ENCODE measurements at regions not wholly inside any gene's neighbourhood (a gene's known extent, or its start where the extent isn't known, plus 50 kb on each side); places are given as distances from the start of the nearest gene placed in this dataset.
"Not testable (repeated sequence)": the region's sequence is repeated elsewhere in the genome, so short reads cannot be mapped to it uniquely, and the experiment has no call there.

DNA sequence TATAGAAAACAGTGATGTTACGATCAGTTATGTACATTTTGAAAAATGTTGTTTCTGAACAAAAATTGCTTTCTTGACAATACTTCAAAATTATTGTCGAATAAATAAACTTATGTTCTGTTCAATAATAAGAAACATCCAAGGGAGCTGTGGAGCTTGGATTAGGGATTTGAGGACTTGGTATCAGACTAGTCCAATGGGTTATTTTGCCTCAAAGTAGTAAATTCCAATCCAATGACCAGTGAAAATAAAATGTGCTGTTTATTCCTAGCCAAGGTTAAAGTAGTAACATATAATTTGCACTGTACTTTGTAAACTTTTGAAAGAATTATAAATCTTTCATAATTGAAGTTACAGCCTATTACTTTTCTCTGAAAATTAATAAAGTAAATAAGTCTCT lies 79.1 kb upstream of the IVNS1ABP start:
- DNase-seq, result no peak

DNA sequence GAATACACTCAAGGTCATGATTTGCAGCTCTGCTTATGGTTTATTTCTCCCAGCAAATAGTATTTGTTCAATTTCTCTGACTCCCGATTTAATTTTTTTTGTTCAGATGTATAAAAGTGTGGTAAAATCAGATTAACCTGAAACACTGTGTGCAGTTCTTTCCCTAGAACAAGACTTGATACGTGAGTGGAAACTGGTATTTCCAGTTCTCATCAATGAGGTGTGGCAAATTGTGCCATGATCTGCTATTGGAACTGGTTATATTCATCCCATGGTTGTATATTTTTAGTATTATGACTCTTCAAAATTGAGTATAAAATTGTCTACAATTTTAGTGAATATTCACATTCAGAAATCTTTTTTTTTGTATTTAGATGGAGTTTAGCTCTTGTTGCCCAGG lies 76.8 kb upstream of the IVNS1ABP start:
- no peak for DNase-seq

DNA sequence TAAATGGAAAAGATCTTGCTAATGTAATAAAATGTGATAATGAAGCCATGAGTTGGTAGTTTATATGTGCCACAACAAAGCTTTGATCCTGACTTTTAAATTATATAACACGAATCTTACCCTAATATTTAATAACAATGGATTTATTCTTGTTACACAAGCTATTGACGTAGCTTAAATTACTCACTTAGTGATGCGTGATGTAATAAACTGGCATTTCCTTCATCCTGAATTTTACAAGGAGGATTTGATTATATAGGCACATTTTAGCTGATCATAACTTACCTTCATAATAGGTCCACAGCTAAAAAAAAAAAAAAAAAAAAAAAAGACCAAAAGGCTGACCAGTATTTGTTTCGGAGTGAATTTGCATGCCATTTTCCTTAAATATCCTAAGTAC lies 76.2 kb upstream of the IVNS1ABP start:
- DNase-seq, result no peak

DNA sequence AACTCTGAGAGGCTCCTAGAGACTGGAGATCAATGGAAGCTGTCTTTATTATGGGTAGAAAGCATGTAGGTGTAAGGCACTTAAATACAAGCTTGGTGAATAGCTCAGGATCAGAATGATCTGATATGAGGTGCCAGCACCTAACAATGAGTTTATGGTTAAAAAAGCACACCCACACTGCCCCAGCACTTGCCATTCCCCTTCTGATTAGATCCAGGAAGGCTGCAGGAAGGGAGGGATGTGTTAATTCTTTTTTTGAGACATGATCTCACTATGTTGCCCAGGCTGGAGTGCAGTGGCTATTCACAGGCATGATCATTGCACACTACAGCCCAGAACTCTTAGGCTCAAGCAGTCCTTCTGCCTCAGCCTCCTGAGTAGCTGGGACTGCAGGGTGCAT lies 71.8 kb upstream of the IVNS1ABP start:
- no peak for DNase-seq

DNA sequence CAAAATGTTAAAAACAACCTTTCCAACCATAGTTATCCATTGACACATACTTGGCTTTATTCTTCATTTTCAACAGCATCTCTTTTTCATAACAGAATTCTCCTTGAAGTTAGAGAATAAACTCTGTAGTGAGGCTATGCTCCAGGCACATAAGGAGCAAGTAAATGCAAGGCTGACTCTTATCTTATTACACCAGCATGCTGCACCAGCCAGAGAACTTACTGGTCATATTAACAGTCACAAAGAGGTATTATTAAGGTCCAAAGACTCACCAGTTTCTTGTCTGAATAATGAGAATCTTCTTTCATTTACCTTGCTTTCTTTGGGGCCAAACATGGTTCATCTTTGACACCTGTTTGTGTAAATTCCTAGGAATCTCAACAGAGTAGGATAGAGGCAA lies 71.3 kb upstream of the IVNS1ABP start:
- no peak for DNase-seq

DNA sequence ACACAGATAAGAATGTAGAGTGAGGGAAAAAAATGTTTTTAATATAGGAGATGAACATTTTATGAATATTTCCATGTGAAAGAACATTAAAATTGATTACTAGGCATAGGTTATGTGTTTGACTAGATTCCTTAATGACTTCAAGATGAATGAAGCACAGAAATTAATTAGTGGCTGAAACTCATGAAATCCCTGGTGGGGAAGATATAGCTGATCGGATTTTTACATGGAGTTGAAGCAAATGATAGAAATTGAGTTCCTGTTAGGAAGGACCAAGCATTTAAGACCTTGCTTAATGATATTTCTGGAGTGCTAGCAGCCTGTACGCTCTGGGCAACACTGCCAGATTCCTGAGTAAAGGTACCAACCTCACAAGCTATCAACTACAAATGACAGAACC lies 68.9 kb upstream of the IVNS1ABP start:
- no peak for DNase-seq

DNA sequence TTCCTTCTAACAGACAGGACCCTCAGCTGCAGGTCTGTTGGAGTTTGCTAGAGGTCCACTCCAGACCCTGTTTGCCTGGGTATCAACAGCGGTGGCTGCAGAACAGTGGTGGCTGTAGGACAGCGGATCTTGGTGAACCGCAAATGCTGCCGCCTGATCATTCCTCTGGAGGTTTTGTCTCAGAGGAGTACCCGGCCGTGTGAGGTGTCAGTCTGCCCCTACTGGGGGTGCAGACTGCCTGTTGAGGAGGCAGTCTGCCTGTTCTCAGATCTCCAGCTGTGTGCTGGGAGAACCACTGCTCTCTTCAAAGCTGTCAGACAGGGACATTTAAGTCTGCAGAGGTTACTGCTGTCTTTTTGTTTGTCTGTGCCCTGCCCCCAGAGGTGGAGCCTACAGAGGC lies 66.8 kb upstream of the IVNS1ABP start:
- DNase-seq, result not testable (repeated sequence)

DNA sequence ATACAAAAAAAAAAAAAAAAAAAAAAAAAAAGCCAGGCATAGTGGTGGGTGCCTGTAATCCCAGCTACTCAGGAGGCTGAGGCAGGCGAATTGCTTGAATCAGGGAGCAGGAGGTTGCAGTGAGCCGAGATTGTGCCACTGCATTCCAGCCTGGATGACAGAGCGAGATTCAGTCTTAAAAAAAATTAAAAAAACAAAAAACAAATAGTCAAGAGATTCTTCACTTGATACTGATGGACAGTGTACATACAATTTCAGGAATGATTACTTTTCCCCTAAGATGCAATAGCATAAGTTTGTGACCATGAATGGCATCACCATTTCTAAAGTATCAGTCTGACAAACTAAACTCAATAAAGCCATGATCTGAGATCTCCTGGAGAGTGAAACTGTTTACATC lies 60.8 kb upstream of the IVNS1ABP start:
- DNase-seq, result no peak

DNA sequence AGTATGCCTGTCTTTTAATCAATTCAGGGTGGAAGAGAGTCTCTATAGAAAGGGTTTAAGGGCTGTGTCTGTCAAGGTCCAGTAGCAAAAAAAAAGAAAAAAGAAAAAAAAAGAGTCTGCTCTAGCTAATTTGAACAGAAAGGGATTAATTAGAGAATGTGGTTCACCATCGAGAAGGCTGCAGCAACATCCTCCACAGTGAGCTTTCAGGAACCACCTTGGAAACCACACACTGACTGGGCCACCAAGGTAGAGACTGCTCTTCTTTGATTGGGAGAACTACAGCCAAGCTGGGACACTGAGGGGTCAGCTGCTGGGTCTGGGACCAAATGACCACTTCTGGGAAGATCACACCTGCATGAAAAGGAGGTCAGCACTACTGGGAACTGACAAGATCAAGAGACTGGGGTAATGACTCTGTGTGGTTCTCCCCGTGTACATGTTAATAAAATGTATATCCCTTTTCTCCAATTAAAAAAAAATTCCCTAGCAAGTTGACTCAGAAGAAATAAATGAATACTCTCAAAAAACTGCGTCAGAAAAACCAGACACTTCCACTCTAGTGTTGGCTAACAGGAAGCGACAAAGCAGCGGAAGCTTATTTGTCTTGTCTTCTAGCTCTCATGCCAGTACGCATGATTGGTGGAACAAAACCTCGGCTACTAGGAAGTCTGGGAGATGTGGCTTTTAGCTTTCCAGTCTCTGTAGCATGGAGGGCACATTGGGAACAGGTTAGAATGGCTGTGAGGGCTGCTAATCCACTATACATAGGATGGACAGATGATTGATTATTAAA lies 60.0 kb upstream of the IVNS1ABP start:
- no peak for DNase-seq

DNA sequence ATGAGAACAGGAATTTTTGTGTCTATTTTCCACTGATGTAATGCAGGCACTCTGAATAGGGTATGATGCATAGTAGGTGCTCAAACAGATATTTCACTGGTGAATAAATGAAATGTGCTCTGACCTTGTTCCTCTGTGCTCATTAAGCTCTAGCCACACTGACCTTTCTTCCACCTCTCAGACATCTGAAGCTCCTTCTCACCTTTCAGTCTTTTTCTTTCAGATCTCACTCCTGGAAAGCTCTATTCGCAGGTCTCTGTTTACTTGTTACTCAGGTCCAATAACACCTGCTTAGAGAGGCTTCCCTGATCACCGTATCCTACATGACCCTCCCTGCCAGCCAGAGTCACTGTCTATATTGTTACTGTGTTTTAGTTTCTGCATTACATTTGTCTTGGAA lies 59.2 kb upstream of the IVNS1ABP start:
- DNase-seq, result no peak

DNA sequence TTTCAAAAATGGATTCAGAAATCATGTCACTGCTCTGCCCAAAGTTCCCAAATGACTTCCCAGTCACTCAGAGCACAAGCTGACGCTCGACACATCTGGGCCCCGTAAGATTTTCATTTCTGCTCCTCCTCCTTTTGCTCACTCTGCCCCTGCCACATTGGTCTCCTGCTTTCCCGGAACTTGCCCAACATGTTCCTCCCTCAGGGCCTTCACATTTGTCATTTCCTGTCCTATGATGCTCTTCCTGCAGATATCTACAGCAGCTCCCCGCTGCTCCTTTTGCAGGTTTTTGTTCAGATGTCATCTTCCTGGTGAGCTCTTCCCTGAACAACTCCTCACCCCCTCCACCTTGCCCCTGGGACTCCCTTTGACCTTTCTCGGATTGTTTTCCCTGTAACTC lies 58.5 kb upstream of the IVNS1ABP start:
- no peak for DNase-seq

DNA sequence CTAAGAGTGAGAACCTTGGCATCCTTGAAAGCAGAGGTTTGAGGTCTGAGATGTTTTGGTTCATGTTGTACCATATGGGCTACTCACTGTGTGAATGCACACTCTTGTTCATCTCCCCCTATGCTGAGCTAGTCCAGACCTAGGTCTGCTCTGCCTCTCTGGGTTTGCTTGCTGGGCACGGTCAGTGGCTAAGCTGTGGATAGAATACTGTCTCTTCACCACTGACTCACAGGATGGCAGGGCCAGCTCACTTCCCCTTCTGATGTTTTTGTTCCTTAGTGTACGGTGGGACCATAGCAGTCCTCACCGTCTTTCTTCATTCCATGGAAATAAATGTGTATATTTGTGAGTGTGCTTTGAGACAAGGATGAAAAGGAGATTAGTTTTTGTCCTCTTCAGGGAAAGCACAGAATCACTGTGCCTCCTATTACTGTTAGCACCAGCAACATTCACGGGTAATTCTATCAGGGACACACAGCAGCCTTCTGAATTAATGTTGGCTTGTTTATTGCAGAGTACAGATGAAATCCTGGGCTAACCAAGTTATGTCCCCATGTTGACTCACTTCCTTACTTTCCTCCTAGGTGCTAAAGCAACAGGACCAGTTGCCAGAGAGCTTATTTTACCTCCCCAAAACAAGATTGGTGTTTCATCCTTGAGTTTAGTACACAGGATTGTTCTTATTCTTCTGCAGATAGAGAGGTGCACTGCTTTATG lies 56.9 kb upstream of the IVNS1ABP start:
- DNase-seq, result no peak

DNA sequence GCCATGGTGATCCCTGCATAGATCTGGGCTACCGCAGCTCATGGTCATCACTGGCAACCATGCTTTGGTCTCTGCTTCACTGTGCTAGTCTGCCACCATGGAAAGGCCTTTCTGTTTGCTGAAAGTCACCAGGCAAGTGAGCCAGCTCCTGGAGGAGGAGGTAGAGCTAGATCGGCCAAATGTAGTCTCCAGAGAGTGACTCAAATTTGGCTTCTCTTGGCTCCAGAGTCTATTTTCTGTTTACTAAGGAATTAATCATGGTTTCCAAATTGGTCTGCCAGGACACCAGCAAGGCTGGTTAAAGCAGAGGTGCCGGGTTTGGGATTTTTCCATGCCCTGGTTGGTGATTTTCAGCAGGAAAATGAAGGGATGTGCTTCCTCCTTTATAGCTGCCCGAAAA lies 52.7 kb upstream of the IVNS1ABP start:
- DNase-seq, result no peak

DNA sequence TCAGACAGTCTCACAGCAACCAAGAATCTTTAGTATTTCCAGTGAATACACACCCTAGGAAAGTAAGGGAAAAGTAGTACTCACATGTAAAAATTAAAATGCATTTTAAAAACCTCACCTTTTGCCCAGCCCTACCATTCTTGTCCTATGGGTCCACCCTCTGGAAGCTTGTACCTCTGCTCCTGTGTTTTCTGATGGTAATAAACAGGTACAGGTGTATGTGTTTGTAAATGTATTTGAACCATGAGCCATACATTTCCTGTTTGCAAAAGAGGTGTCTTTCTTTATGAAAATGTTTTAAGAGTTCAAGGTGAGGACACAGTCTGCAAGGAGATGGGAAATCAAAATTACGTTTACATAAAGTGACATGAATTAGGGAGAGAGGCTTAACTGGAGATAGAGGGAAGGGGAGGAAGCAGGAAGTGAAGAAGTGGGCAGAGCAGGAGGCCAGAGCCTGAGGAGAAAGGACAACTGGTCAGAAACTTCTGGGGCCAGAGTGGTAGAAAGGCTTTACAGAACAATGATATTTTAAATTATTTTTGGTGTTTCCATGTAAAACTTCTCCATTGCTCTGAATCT lies 52.0 kb upstream of the IVNS1ABP start:
- no peak for DNase-seq

DNA sequence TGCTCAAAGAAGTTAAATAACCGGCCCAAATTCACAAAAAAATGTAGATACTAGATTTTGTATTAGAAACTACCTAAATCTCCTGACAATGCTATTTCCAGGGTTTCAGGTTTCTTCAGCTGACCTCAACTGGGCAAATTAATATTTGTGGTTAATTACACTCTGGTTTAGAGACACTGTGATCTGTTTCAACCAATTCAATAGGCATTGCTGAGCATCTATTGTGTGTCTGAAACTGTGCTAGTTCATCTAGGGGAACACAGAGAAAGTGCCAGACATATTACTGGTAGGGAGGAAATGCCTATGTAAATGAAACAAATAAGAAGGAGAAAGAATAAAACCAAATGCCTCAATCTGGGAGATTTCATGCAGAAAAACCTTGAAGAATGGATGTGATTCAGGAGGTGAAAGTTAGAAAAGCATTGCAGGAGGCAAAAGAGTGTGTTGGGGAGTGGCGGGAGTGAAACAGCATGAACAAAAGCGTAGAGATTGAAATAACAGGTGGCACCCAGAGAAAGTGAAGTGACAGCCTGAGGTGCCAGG lies 51.3 kb upstream of the IVNS1ABP start:
- no peak for DNase-seq

DNA sequence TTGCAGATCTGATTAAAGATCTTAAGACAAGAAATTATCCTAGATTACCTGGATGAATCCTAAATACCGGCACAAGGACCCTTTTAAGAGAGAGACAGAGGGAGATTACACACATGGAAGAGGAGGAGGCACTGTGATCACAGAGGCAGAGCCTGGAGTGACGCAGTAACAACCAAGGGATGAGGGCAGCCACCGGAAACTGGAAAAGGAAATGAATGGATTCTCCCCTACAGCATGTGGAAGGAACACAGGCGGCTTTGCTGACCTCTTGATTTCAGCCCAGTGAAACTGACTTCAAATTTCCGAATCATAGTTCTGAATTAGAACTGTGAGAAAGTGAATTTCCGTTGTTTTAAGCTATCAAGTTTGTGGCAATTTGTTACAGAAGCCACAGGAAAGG lies 50.2 kb upstream of the IVNS1ABP start:
- no peak for DNase-seq
